ENCODE measurements at regions not wholly inside any gene's neighbourhood (a gene's known extent, or its start where the extent isn't known, plus 50 kb on each side); places are given as distances from the start of the nearest gene placed in this dataset.

DNA sequence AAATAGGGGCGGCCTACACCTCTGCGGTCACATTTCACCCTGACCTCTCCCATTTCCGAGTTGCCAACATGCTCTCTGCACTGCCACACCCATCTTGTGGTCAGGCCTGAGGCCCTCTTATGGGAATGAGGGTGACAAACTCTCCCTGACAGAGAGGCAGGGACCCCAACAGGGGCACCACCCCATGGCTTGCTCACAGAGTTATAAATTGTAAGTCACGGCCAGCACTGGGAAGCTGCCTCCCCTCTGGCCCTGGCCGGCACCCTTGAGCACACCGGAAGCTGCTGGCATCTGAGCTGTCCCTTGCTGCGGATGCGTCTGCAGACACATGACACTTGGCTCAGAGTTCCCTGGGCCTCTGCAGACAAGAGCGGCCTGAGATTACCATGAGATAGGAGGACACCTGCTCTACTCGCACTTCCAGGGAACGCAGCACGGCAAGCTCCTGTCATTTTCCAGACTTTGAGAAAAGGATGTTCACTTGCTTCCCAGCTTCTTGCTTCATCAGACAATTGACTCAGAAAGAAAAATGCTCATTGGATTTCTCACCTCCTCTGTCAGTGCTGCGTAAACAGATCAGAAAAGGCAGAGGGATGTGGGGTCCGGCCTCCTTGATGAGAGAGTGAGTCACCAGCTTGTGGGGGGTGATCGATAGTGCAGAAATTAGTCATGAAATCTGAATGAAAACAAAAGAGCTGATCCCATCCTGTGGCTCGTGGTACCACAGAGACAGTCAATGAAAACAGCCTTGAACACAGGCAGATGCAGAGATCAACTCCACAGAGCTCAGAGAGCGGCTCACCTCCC lies 269.8 kb downstream of the SYK start:
- peak; percentile 62 for DNase-seq (ENCODE audit: low spot score)
- Mint-ChIP-seq H3K4me1 (ENCODE audit: low read depth) (peaks cover 16% of the 10 kb centered on the region), H3K9me3 (no peaks in the 10 kb centered on the region), H3K36me3 (ENCODE audit: low read depth) (peaks cover 32% of the 10 kb centered on the region), H3K27me3 (ENCODE audit: low read depth) (no peaks in the 10 kb centered on the region), H3K27ac (peak overlapping the region; percentile 98), H3K4me3 (ENCODE audit: low read depth) (peak overlapping the region; percentile 46)
- intact Hi-C loops (cut with micrococcal nuclease) = loop anchor here (1.0 to 2.0 kb wide), 6 partner anchors 11 to 60 kb away; no protein-coding TSS in a partner anchor

DNA sequence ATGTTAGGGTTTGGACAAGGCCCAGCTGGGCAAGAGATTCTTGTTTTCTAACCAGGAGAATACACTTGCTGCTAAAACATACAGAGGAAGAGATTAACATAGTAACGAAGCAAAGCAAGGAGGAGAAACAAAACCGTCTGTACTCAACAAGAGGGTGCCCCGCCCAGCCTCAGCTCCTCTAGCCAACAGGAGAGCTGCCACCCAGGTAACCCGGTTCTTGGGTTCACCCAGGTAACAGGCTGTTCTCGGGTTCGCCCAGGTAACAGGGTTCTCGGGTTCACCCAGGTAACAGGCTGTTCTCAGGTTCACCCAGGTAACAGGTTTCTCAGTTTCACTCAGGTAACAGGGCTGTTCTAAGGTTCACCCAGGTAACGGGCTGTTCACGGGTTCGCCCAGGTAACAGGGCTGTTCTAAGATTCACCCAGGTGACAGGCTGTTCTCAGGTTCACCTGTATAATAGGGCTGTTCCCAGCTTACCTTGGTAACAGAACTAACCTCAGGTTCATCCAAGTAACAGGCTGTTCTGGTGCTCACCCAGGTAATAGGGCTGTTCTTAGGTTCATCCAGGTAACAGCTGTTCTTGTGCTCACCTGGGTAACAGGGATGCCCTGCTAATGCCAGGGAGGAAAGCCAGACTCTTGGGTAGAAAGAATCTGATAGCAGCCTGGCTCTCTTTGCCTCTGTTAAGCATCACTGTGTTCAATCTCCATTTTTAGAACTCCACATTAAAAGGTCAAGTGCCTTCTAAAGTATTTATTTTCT lies 271.6 kb downstream of the SYK start:
- Mint-ChIP-seq H3K27me3 (ENCODE audit: low read depth) (no peaks in the 10 kb centered on the region), H3K4me3 (ENCODE audit: low read depth) (no peak overlapping the region), H3K27ac (no peak overlapping the region), H3K36me3 (ENCODE audit: low read depth) (peaks cover 31% of the 10 kb centered on the region), H3K4me1 (ENCODE audit: low read depth) (peaks cover 16% of the 10 kb centered on the region), H3K9me3 (no peaks in the 10 kb centered on the region)
- DNase-seq (ENCODE audit: low spot score) = no peak
- intact Hi-C loops (cut with micrococcal nuclease) = no loop called here

DNA sequence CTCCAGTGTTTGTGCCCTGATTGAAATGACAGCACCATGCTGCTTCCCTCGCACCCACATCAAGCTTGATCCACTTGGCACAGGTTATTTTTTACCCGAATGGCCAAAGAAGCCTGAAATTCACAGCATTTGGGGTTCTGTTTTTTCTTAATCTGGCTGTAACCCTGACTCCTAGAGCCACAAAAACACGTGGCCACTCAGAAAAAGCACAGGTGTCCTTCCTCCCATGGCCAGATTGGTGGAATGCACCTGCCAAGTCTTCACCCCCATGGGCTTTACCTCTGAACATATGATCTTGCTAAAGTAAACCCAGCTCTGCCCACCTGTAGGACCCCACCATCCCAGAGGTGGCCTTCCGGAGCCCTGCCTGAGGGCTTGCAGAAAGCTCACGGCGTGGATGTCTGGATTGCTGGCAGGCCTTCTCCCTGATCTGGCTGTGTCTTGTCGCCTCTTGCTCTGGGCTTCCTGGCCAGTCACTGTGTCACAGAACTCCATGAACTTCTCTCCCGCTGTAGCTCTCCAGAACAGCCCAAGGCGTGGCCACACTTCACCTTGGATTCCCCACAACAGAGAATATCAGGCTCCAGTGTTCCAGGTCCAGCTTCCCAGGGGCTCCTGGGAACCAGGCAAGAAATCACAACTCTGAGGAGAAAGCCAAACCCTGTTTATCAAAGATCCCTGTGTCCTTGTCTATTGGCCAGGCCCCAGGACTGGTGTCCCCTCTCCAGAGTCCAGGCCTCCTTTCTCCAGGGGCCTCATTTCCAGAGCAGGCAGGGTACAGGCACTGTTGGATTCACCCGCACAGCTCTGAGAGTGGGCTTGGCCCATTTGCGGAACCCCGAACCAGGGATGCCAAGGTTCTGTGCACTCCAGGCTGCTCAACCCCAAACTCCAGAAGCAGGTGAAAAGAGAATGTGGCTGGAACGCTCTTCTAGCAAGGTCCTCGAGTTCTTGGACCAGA lies 272.5 kb downstream of the SYK start:
- Mint-ChIP-seq H3K36me3 (ENCODE audit: low read depth) (peaks cover 33% of the 10 kb centered on the region), H3K9me3 (no peaks in the 10 kb centered on the region), H3K4me3 (ENCODE audit: low read depth) (no peak overlapping the region), H3K27me3 (ENCODE audit: low read depth) (no peaks in the 10 kb centered on the region), H3K4me1 (ENCODE audit: low read depth) (peaks cover 22% of the 10 kb centered on the region), H3K27ac (peak overlapping the region; percentile 60)
- intact Hi-C loops (cut with micrococcal nuclease) = no loop called here
- DNase-seq (ENCODE audit: low spot score) = no peak

DNA sequence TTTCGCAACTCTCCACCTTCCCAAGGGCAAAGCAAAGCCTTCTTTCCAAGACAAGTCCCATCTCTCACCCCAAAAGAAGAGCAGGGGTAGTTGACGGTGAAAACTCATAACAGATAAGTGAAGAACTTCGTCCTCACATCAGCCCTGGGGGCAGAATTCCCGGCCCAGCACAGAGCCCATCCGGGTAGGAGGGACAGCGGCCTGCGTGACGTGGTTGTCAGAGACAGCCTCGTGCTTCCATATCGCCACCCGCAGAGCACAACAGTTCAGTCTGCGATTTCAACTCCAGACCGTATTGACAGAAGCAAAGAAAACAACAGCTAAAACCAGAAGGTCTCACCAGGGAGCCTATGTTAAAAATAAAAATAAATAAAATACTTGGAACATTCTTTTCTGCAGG lies 273.2 kb downstream of the SYK start:
- Mint-ChIP-seq H3K4me1 (ENCODE audit: low read depth) (peaks cover 22% of the 10 kb centered on the region), H3K27me3 (ENCODE audit: low read depth) (no peaks in the 10 kb centered on the region), H3K4me3 (ENCODE audit: low read depth) (no peak overlapping the region), H3K9me3 (no peaks in the 10 kb centered on the region), H3K27ac (no peak overlapping the region), H3K36me3 (ENCODE audit: low read depth) (peaks cover 29% of the 10 kb centered on the region)
- no peak for DNase-seq (ENCODE audit: low spot score)
- intact Hi-C loops (cut with micrococcal nuclease) = no loop called here

DNA sequence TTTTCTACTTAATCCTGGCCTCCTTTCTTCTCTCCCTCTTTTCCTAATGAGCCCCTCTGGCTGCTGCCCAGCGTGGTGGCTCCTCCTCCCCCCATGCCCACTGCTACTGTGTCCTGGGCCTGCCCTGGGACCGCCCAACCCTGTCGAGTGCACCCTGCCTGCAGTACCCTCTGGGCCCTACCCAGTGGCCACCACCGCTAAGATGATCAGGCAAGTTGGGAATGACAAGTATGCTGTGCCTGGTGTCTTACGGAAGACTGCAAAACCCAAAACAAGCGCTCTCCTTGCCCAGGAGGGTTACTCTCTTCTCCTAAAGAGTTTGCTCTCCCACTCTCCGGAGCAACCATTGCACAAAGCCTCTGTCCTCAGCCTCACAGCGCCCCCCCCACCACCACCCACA lies 273.7 kb downstream of the SYK start:
- no peaks in the 10 kb centered on the region for H3K9me3 Mint-ChIP-seq
- H3K27ac Mint-ChIP-seq = no peak overlapping the region
- intact Hi-C loops (cut with micrococcal nuclease) = no loop called here
- H3K36me3 Mint-ChIP-seq (ENCODE audit: low read depth) = peaks cover 33% of the 10 kb centered on the region
- H3K4me1 Mint-ChIP-seq (ENCODE audit: low read depth) = peaks cover 22% of the 10 kb centered on the region
- DNase-seq (ENCODE audit: low spot score) = no peak
- no peak overlapping the region for H3K4me3 Mint-ChIP-seq (ENCODE audit: low read depth)
- no peaks in the 10 kb centered on the region for H3K27me3 Mint-ChIP-seq (ENCODE audit: low read depth)

DNA sequence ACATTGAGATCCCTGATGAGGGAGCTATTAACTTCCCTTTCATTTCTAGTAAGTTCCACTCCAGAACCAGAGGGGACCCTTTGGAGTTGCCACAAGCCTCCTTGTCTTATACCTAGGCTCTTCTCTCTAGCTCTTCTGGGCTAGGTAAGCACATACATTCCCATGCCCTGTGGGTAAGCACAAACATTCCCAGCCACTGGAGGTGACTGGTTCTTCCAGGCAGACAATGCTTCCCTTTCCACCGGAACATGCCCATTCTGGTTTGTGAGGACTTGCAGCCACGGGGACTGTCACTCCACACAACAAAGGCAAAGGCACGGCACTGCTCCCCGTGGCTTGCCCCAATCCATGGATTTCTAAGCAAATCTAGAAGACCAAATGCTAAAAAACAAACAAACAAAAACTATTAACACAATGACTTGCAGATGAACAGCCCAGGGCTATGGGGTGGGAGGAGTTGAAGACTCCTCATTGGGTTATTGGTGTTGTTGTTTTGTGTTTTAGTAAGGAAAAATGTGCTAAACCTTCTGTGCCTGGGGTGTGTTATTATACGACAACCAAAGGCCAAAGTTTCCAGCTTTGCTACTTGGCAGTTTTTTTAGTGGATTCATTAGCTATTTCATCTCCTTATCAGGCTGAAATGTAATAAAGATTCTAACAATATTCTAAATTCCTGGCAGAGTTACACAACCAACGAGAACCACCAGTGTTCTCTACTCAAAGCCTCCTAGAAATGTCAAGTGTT lies 276.2 kb downstream of the SYK start:
- intact Hi-C loops (cut with micrococcal nuclease) = no loop called here
- Mint-ChIP-seq H3K9me3 (peaks cover 7% of the 10 kb centered on the region), H3K27me3 (ENCODE audit: low read depth) (no peaks in the 10 kb centered on the region), H3K4me3 (ENCODE audit: low read depth) (no peak overlapping the region), H3K36me3 (ENCODE audit: low read depth) (peaks cover 41% of the 10 kb centered on the region), H3K4me1 (ENCODE audit: low read depth) (peaks cover 14% of the 10 kb centered on the region), H3K27ac (no peak overlapping the region)
- no peak for DNase-seq (ENCODE audit: low spot score)

DNA sequence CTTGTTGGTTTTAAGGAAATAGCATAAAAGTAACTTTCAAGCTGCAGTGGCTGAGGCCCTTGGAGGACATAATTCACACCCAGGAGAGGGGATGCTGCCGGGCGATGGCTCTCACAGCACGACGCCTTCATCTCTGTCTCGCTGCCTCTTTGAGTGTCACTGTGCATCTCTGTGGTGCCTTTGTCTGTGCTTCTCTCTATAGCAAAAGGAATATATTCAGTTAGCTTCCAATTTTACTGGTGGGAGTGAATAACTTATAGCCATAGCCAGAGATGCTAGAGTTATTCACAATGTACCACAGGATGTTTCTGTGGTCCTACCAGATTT lies 276.7 kb downstream of the SYK start:
- Mint-ChIP-seq H3K27ac (no peak overlapping the region), H3K9me3 (peaks cover 8% of the 10 kb centered on the region), H3K4me3 (ENCODE audit: low read depth) (no peak overlapping the region), H3K36me3 (ENCODE audit: low read depth) (peaks cover 43% of the 10 kb centered on the region), H3K4me1 (ENCODE audit: low read depth) (peaks cover 12% of the 10 kb centered on the region), H3K27me3 (ENCODE audit: low read depth) (no peaks in the 10 kb centered on the region)
- no peak for DNase-seq (ENCODE audit: low spot score)
- intact Hi-C loops (cut with micrococcal nuclease) = no loop called here

DNA sequence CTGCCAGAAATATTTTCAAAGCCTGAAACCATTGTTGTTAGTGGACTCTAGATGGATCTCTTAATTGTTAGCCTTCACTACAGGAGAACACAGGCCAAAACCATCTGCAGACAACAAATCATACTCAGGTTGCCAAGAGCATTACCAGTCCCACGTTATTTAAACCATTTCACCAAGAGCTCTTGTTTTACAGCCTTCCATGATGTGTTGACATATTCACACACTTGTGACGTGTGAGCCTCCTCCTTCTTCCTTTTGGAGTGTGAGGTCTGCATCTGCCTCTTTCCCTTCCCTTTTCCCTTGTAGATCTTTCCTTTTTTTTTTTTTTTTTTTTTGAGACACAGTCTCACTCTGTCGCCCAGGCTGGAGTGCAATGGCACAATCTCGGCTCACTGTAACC lies 279.0 kb downstream of the AUH start:
- H3K4me3 Mint-ChIP-seq (ENCODE audit: low read depth) = no peak overlapping the region

DNA sequence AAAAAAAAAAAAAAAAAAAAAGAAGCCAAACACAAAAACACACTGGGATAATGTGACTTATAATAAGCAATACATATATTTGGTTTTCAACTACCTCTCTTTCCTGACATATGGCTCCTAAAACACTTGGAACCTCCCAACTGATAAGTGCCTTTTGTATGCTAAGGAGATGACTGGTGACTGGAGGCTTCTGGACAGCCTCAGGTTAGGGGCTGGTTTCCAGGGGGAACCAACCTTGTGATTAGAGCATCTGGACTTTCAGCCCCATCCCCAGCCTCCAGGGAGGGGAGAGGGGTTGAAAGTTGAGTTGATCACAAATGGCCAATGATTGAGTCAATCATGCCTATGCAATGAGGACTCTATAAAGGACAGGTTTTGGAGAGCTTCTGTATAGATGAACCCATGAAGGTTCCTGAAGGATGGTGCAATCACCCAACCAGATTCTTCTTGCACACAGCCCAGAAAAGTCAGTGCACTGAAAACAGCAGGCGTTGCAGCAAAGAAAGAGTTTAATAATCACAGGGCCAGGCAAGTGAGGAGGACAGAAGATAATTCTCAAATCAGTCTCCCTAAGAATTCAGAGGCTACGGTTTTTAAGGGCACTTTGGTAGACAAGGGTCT lies 276.7 kb downstream of the AUH start:
- Mint-ChIP-seq H3K4me3 (ENCODE audit: low read depth) (no peak overlapping the region), H3K4me1 (ENCODE audit: low read depth) (peaks cover 42% of the 10 kb centered on the region), H3K27me3 (ENCODE audit: low read depth) (no peaks in the 10 kb centered on the region), H3K27ac (peak overlapping the region; percentile 11), H3K36me3 (ENCODE audit: low read depth) (peaks cover 63% of the 10 kb centered on the region), H3K9me3 (peaks cover 24% of the 10 kb centered on the region)
- DNase-seq (ENCODE audit: low spot score) = no peak
- intact Hi-C loops (cut with micrococcal nuclease) = loop anchor here (1.0 to 5.0 kb wide), 2 partner anchors 14 to 107 kb away; no protein-coding TSS in a partner anchor

More for the DNA sequence above, 279.0 kb downstream of the AUH start:
- DNase-seq (ENCODE audit: low spot score) = no peak
- intact Hi-C loops (cut with micrococcal nuclease) = no loop called here
- peaks cover 57% of the 10 kb centered on the region for H3K36me3 Mint-ChIP-seq (ENCODE audit: low read depth)
- H3K27ac Mint-ChIP-seq = no peak overlapping the region
- H3K4me1 Mint-ChIP-seq (ENCODE audit: low read depth) = peaks cover 37% of the 10 kb centered on the region
- peaks cover 24% of the 10 kb centered on the region for H3K9me3 Mint-ChIP-seq
- H3K27me3 Mint-ChIP-seq (ENCODE audit: low read depth) = no peaks in the 10 kb centered on the region

DNA sequence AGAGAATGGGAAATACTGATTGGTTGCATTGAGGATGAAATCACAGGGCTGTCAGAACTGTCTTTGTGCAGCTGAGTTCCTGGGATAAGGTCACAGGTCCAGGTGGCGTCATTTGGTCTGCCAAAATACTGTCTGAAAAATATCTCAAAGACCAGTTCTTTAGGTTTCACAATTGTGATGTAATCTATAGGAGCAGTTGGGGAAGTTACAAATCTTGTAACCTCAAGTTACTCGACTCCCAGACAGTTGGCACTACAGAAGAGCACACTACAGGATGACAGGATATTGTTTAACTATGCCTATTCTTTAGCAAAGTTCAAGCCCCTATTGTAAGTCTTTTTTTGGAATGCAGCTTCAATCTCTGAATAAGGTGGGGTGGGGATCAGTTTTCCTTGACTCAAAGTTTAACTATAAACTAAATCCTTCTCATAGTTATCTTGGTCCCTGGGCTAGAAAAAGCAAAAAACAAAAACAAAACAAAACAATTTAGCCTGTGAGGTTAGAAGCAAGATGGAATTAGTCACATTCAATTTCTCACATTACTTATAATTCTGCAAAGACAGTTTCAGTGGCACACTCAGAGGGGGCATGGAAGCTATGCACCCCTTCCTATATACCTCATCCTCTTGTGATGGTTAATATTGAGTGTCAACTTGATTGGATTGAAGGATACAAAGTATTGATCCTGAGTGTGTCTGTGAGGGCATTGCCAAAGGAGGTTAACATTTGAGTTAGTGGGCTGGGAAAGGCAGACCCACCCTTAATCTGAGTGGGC lies 276.0 kb downstream of the AUH start:
- Mint-ChIP-seq H3K4me3 (ENCODE audit: low read depth) (no peak overlapping the region), H3K36me3 (ENCODE audit: low read depth) (peaks cover 66% of the 10 kb centered on the region), H3K9me3 (peaks cover 24% of the 10 kb centered on the region), H3K27me3 (ENCODE audit: low read depth) (no peaks in the 10 kb centered on the region), H3K27ac (peak overlapping the region; percentile 69), H3K4me1 (ENCODE audit: low read depth) (peaks cover 48% of the 10 kb centered on the region)
- DNase-seq (ENCODE audit: low spot score) = no peak
- intact Hi-C loops (cut with micrococcal nuclease) = loop anchor here (1.0 to 5.0 kb wide), 2 partner anchors 14 to 107 kb away; no protein-coding TSS in a partner anchor

All from activated T-helper 2 cell treated with anti-CD3 and anti-CD28 coated beads, Interferon-gamma antibody, Interleukin-2, Interleukin-4, amounts not matched to agents 10 μg/mL and 5 μg/mL and 100 μg/mL, durations not matched to agents 14 hours and 24 hours and 36 hours (primary cell).